Uterus (tissue), 3 donors: ENCODE measurements at regions not wholly inside any gene's neighbourhood (a gene's known extent, or its start where the extent isn't known, plus 50 kb on each side); places are given as distances from the start of the nearest gene placed in this dataset.
"Not testable (repeated sequence)": the region's sequence is repeated elsewhere in the genome, so short reads cannot be mapped to it uniquely, and the experiment has no call there.

ENCODE experiments used
- DNase-seq, 2 donors: peaks; one replicate each; pipeline ENCODE4 v3.0.0-alpha.2; 2019 to 2020
- H3K27ac ChIP-seq, 2 donors: fragments of 200-600 bp; sonication (generic); 1 replicate in 1 of 2; 2 replicates in 1 of 2; pipeline ENCODE4 v1.5.1; 2016 to 2018
- H3K27me3 ChIP-seq, 2 donors: fragments of 200-600 bp; sonication (generic); one replicate each; pipeline ENCODE4 v1.5.1; 2018 to 2019; ENCODE audit warnings: control low read depth in 1 of 2
- H3K36me3 ChIP-seq, 2 donors: fragments of 200-600 bp; sonication (generic); one replicate each; pipeline ENCODE4 v1.5.1; 2019; ENCODE audit warnings: control low read depth in 1 of 2
- H3K4me1 ChIP-seq, 2 donors: fragments of 200-600 bp; sonication (generic); one replicate each; pipeline ENCODE4 v1.5.1; 2018 to 2019; ENCODE audit warnings: control low read depth in 1 of 2
- H3K4me3 ChIP-seq, 2 donors: fragments of 200-600 bp; sonication (generic); 1 replicate in 1 of 2; 2 replicates in 1 of 2; pipeline ENCODE4 v1.5.1; 2018 to 2019; ENCODE audit warnings: mild to moderate bottlenecking in 1 of 2
- H3K9me3 ChIP-seq, 2 donors: fragments of 200-600 bp; sonication (generic); one replicate each; pipeline ENCODE4 v1.5.1; 2019; ENCODE audit warnings: control low read depth in 1 of 2
- POLR2A ChIP-seq, 2 donors: fragments of 450-650 bp; IDR thresholded peaks; one replicate each; pipeline ENCODE4 v1.6.1; 2016; ENCODE audit warnings: antibody characterized with exemption in 2 of 2, mild to moderate bottlenecking in 1 of 2, moderate library complexity in 1 of 2
- intact Hi-C: fragments of 100-400 bp; cut with DNase I; formaldehyde crosslinking; loops from one replicate; pipeline ENCODE4 v1.15.1; 2023; ENCODE audit warnings: low total_unique reads
- TF ChIP-seq, protein P1 (sequence below), 4 experiments: fragments of 200-600 bp in 2 of 4; fragments of 450-650 bp in 2 of 4; sonication (generic) in 2 of 4; IDR thresholded peaks; one replicate each; pipeline ENCODE4 v1.5.1; 2016 to 2019; ENCODE audit warnings: antibody characterized with exemption in 4 of 4, mild to moderate bottlenecking in 2 of 4, moderate library complexity in 1 of 4
- donor health status: DM: yes; HTN: yes; CAD: no.

DNA sequence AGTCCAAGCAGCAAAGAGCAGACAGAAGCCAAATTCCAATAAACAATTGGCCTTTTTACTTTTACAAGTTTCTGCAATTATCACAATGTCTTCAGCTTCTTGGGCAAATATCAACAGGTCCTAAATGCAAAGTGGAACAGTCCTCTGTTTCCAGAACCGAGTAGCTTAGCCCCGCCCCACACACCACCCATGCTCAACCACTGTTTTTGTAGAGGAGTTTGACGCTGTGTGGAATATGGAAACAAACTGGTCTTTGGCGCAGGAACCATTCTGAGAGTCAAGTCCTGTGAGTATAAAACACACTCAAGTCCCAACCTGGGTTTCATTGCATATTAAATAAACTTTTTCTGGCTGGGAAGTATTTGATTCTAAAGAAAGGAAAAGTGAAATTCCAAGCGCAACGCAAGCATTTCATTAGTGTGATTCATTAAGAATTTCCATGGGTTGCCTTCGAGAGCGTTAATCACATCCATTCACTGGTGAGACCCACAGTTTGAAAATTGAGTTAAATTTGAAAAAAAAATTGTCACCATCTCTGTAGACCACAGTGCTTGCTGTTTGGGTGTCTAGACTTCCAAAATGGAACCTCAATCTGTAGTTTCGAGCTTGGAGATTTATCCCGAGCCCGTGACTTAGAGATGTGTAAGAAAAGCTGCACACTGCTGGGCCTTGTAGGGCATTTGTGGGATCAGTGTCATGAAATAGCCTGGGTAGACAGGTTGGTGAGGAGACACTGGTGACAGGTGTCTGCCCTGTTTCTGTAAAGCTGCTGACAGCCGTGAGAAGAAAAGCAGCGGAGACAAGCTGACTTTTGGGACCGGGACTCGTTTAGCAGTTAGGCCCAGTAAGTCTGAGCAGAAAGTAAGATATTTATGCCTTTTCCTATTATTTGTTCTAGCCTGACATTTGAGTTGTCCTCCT, 96.1 kb downstream of the DAD1 start:
- no peak for DNase-seq
- TF ChIP-seq, protein P1, sequence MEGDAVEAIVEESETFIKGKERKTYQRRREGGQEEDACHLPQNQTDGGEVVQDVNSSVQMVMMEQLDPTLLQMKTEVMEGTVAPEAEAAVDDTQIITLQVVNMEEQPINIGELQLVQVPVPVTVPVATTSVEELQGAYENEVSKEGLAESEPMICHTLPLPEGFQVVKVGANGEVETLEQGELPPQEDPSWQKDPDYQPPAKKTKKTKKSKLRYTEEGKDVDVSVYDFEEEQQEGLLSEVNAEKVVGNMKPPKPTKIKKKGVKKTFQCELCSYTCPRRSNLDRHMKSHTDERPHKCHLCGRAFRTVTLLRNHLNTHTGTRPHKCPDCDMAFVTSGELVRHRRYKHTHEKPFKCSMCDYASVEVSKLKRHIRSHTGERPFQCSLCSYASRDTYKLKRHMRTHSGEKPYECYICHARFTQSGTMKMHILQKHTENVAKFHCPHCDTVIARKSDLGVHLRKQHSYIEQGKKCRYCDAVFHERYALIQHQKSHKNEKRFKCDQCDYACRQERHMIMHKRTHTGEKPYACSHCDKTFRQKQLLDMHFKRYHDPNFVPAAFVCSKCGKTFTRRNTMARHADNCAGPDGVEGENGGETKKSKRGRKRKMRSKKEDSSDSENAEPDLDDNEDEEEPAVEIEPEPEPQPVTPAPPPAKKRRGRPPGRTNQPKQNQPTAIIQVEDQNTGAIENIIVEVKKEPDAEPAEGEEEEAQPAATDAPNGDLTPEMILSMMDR (IDR thresholded peaks at IDR 0.05) = no peak
- no peak for TF ChIP-seq POLR2A (IDR thresholded peaks at IDR 0.05)
- Histone ChIP-seq H3K36me3 (no peaks in the 10 kb centered on the region), H3K27ac (peak overlapping the region in 1 of 2 donors; percentile 11), H3K4me1 (no peaks in the 10 kb centered on the region), H3K4me3 (no peak overlapping the region), H3K9me3 (no peaks in the 10 kb centered on the region), H3K27me3 (no peaks in the 10 kb centered on the region)
- intact Hi-C loops = no loop called here

DNA sequence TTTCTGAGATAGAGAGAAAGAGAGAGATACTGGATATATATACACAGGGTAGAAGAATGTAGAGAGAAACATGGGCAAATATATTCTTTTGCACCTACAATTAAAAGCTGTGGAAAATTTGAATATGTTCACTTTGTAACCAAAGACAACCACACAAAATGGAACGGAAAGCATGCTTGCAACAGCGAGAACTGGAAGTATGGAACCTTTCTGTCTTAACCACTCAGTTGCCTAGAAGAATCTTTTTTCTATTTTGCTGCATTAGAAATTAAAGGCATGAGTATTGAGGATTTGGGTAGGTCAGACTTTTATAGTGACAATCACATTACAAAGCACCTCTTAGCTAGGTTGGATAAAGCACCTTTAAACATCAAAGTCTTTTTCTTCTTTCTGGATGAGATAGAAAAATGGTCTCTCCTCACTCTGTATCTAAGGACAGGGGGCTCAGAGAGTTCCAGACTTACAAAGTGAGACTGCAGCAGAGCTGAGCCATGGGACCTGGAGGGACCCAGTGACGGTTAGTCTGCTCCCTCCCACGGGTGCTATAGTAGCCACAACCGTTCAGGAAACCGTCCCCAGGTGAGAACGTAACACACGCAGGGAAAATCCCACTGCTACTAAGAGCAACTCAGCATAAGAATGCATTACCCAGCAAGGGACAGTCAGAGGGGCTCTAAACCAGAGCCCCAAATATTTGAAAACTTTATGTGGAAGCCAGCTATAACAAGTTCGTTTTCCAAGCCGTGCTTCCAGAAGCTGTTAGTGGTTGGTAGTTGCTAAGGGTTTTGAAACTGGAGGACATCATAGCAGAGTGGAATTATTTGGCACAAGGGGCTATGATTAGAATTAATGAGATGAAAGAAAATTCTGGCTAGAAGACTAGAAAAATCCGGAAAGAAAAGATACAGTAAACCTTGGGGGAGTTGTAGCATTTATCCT, 97.1 kb downstream of the DAD1 start:
- Histone ChIP-seq H3K9me3 (no peaks in the 10 kb centered on the region), H3K4me3 (no peak overlapping the region), H3K27me3 (no peaks in the 10 kb centered on the region), H3K36me3 (no peaks in the 10 kb centered on the region), H3K27ac (peak overlapping the region; percentile 4 to 40), H3K4me1 (no peaks in the 10 kb centered on the region)
- TF ChIP-seq POLR2A (IDR thresholded peaks at IDR 0.05) = no peak
- intact Hi-C loops = no loop called here
- no peak for DNase-seq

DNA sequence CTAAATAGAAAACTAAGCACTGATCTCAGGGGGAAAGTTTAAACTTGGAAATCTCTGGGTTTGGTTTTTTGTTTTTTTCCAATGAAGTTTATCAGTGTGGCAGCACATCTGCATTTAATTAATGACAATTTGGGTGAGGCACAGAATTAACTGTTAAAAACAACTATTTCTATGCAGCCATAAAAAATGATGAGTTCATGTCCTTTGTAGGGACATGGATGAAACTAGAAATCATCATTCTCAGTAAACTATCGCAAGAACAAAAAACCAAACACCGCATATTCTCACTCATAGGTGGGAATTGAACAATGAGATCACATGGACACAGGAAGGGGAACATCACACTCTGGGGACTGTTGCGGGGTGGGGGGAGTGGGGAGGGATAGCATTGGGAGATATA, 98.0 kb downstream of the DAD1 start:
- DNase-seq, H3K36me3 ChIP-seq, H3K4me3 ChIP-seq, H3K27me3 ChIP-seq, intact Hi-C loops, H3K27ac ChIP-seq, H3K9me3 ChIP-seq, H3K4me1 ChIP-seq: not testable (repeated sequence)

DNA sequence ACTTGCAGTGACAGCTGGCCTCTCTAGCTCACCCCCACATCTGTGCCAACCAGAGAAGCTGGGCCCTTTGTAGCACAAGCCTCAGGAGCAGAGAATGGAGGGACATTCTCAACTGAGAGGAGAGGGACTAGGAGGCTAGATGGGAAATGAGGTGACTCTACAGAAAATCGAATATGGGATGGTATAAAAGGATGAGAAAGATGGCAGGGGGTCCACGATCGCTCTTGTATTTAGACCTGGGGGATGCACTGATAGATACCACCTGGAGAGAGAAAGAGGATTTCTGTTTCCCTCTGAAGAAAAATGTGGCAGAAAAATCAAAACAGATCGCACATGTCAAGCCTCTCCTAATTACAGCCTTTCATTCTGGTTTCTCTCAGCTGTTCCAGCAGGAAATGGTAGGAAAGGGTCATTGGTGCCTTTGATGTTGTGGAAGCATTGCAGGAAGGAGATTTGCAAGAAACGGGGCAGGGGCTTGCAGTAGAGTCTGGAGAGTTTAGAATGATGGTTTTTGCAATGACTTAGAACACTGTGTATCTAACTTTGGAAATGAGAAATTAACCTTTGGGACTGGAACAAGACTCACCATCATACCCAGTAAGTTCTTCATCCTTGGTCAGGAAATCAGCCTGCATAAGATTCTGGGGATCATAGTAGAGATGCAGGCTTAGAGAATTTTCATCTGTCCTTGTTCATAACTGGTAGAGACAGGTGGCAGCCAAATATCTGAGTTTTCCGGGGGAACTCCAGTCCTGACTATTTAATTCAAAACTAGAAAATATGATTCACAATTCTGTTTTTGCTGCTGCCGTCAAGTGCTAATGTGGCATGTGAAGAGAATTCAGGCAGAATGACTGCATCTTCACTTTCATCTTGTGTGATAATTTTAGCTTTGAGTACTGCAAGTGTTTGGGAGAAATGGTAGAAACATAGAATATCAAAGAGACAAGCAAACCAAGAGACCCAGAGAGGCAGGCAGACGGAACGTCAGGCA, 98.8 kb downstream of the DAD1 start:
- no peak for DNase-seq
- Histone ChIP-seq H3K27ac (peak overlapping the region in 1 of 2 donors; percentile 4), H3K36me3 (no peaks in the 10 kb centered on the region), H3K27me3 (no peaks in the 10 kb centered on the region), H3K4me1 (peaks cover 0 to 3% of the 10 kb centered on the region in 2 donors), H3K4me3 (no peak overlapping the region), H3K9me3 (no peaks in the 10 kb centered on the region)
- intact Hi-C loops = no loop called here
- TF ChIP-seq, protein P1 (IDR thresholded peaks at IDR 0.05) = no peak
- no peak for TF ChIP-seq POLR2A (IDR thresholded peaks at IDR 0.05)

DNA sequence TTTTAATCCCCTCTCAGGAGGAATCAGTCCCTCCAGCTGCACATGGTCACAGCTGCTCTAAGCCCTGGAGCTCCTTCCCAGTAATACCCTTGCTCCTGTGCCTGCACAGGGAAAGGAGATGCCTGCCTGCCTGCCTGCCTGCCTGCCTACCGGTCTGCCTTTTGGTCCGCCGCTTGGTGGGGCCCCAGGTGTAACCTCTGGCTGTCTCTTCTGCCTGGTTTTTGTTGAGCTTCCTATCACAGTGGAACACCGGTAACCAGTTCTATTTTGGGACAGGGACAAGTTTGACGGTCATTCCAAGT, 99.8 kb downstream of the DAD1 start:
- Histone ChIP-seq H3K27me3 (no peaks in the 10 kb centered on the region), H3K36me3 (no peaks in the 10 kb centered on the region), H3K9me3 (no peaks in the 10 kb centered on the region), H3K27ac (no peak overlapping the region), H3K4me1 (peaks cover 0 to 13% of the 10 kb centered on the region in 2 donors), H3K4me3 (no peak overlapping the region)
- intact Hi-C loops = no loop called here
- TF ChIP-seq, protein P1 (IDR thresholded peaks at IDR 0.05) = no peak
- no peak for TF ChIP-seq POLR2A (IDR thresholded peaks at IDR 0.05)
- no peak for DNase-seq
